GM12878 (cell line): ENCODE measurements at regions not wholly inside any gene's neighbourhood (a gene's known extent, or its start where the extent isn't known, plus 50 kb on each side); places are given as distances from the start of the nearest gene placed in this dataset.

Experiments used
- BHLHE40 ChIP-seq, 2 experiments: fragments of 450-650 bp in 1 of 2; IDR thresholded peaks; 2 replicates each; pipeline ENCODE4 v1.6.1; 2011 to 2017; ENCODE audit warnings: low read depth in 2 of 2, borderline replicate concordance in 1 of 2, improper control_type of control experiment in 1 of 2, low read length in 1 of 2, mild to moderate bottlenecking in 1 of 2
- BMI1 ChIP-seq: fragments of 450-650 bp; IDR thresholded peaks from 2 replicates; pipeline ENCODE4 v1.6.1; 2016; ENCODE audit warnings: mild to moderate bottlenecking, moderate library complexity, borderline replicate concordance
- EP300 ChIP-seq, 2 experiments: fragments of 150-350 bp in 1 of 2; IDR thresholded peaks; 2 replicates each; pipeline ENCODE4 v1.6.1; 2011 to 2012; ENCODE audit warnings: low read depth in 2 of 2, low read length in 2 of 2, borderline replicate concordance in 1 of 2, improper control_type of control experiment in 1 of 2, inconsistent platforms in 1 of 2; ENCODE audit not compliant: control insufficient read depth in 1 of 2
- IRF3 ChIP-seq: fragments of 450-650 bp; IDR thresholded peaks from 2 replicates; pipeline ENCODE4 v1.6.1; 2014; ENCODE audit warnings: mild to moderate bottlenecking
- MEF2A ChIP-seq: IDR thresholded peaks from 2 replicates; pipeline ENCODE4 v1.6.1; 2011; ENCODE audit warnings: low read depth, mild to moderate bottlenecking, low read length, moderate library complexity; ENCODE audit not compliant: insufficient read depth
- MYB ChIP-seq: fragments of 150-350 bp; IDR thresholded peaks from 2 replicates; pipeline ENCODE4 v1.6.1; 2014; ENCODE audit warnings: mild to moderate bottlenecking, low read depth, low read length, borderline replicate concordance
- MYC ChIP-seq: IDR thresholded peaks from 2 replicates; pipeline ENCODE4 v1.6.1; 2011; ENCODE audit warnings: mild to moderate bottlenecking, low read length, moderate library complexity, inconsistent platforms; ENCODE audit not compliant: insufficient read depth, insufficient replicate concordance, insufficient read length, severe bottlenecking
- POU2F2 ChIP-seq: IDR thresholded peaks from 3 replicates; pipeline ENCODE4 v1.6.1; 2011; ENCODE audit warnings: low read depth, mild to moderate bottlenecking, low read length, borderline replicate concordance
- RCOR1 ChIP-seq: conservative IDR thresholded peaks from 2 replicates; pipeline ENCODE4 v1.6.1; 2012; ENCODE audit warnings: low read depth, low read length, improper control_type of control experiment
- RELA ChIP-seq: fragments of 450-650 bp; IDR thresholded peaks from 2 replicates; pipeline ENCODE4 v1.8.0; 2014; ENCODE audit warnings: borderline replicate concordance; ENCODE audit not compliant: partially characterized antibody
- SIX5 ChIP-seq: IDR thresholded peaks from 2 replicates; pipeline ENCODE4 v1.6.1; 2011; ENCODE audit warnings: mild to moderate bottlenecking, low read depth, low read length, moderate library complexity; ENCODE audit not compliant: severe bottlenecking
- SMARCA5 ChIP-seq: fragments of 450-650 bp; IDR thresholded peaks from 2 replicates; pipeline ENCODE4 v1.6.1; 2017; ENCODE audit warnings: mild to moderate bottlenecking
- TARDBP ChIP-seq: IDR thresholded peaks from 2 replicates; pipeline ENCODE4 v1.6.1; 2016; ENCODE audit warnings: borderline replicate concordance
- TF ChIP-seq, protein P1 (sequence below): fragments of 450-650 bp; IDR thresholded peaks from 2 replicates; pipeline ENCODE4 v1.6.1; 2016; ENCODE audit warnings: mild to moderate bottlenecking, moderate library complexity, borderline replicate concordance
- TF ChIP-seq, protein P2 (sequence below): IDR thresholded peaks from 2 replicates; pipeline ENCODE4 v1.6.1; 2012; ENCODE audit warnings: improper control_type of control experiment, low read depth, low read length; ENCODE audit not compliant: insufficient replicate concordance
- TF ChIP-seq, protein P3 (sequence below): fragments of 450-650 bp; IDR thresholded peaks from 2 replicates; pipeline ENCODE4 v1.6.1; 2017; ENCODE audit warnings: borderline replicate concordance

DNA sequence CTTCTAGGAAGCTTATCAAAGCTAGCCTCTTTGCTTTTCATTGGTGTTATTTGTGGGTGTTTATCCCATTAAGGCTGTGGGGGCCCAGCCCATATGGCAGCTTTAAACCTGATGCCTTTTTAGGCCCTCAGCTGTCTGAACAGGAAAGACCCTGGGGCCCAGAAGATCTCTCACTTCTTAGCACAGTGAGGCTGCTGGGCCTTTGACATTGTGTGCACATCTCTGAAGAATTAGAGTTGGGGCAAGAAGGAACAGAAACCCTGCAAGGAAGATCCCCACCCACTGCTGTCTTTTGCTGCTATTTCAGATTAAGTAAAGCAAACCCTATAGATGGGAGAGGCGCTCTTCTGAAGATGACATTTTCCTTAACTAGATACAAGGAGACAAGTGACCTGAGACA lies 250.0 kb downstream of the SMAD2 start (continued):
- TF ChIP-seq RELA (peak; percentile 73), BHLHE40 (IDR thresholded peaks at IDR 0.05; ENCODE audit: borderline replicate concordance in 1 of 2, low read depth in 2 of 2, low read length in 1 of 2) (no peak; a peak in 1 of 4 replicates), IRF3 (no peak), POU2F2 (0 out of 3 replicates have a peak, but pooled peaks have one; percentile 9), MEF2A (0 out of 2 replicates have a peak, but pooled peaks have one; percentile 56), SIX5 (no peak), RCOR1 (0 out of 2 replicates have a peak, but pooled peaks have one; percentile 60), BMI1 (peak; percentile 32; the same call in 1 of the 2 replicates), SMARCA5 (peak; percentile 67; the same call in 1 of the 2 replicates), MYC (no peak), EP300 (IDR thresholded peaks at IDR 0.05; ENCODE audit: borderline replicate concordance in 1 of 2, control insufficient read depth in 1 of 2, low read depth in 2 of 2, low read length in 2 of 2) (peak in 1 of 2 experiments; percentile 78; a peak in 3 of 4 replicates), MYB (no peak), TARDBP (no peak)
- TF ChIP-seq, protein P1, sequence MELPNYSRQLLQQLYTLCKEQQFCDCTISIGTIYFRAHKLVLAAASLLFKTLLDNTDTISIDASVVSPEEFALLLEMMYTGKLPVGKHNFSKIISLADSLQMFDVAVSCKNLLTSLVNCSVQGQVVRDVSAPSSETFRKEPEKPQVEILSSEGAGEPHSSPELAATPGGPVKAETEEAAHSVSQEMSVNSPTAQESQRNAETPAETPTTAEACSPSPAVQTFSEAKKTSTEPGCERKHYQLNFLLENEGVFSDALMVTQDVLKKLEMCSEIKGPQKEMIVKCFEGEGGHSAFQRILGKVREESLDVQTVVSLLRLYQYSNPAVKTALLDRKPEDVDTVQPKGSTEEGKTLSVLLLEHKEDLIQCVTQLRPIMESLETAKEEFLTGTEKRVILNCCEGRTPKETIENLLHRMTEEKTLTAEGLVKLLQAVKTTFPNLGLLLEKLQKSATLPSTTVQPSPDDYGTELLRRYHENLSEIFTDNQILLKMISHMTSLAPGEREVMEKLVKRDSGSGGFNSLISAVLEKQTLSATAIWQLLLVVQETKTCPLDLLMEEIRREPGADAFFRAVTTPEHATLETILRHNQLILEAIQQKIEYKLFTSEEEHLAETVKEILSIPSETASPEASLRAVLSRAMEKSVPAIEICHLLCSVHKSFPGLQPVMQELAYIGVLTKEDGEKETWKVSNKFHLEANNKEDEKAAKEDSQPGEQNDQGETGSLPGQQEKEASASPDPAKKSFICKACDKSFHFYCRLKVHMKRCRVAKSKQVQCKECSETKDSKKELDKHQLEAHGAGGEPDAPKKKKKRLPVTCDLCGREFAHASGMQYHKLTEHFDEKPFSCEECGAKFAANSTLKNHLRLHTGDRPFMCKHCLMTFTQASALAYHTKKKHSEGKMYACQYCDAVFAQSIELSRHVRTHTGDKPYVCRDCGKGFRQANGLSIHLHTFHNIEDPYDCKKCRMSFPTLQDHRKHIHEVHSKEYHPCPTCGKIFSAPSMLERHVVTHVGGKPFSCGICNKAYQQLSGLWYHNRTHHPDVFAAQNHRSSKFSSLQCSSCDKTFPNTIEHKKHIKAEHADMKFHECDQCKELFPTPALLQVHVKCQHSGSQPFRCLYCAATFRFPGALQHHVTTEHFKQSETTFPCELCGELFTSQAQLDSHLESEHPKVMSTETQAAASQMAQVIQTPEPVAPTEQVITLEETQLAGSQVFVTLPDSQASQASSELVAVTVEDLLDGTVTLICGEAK: no peak
- TF ChIP-seq, protein P2, sequence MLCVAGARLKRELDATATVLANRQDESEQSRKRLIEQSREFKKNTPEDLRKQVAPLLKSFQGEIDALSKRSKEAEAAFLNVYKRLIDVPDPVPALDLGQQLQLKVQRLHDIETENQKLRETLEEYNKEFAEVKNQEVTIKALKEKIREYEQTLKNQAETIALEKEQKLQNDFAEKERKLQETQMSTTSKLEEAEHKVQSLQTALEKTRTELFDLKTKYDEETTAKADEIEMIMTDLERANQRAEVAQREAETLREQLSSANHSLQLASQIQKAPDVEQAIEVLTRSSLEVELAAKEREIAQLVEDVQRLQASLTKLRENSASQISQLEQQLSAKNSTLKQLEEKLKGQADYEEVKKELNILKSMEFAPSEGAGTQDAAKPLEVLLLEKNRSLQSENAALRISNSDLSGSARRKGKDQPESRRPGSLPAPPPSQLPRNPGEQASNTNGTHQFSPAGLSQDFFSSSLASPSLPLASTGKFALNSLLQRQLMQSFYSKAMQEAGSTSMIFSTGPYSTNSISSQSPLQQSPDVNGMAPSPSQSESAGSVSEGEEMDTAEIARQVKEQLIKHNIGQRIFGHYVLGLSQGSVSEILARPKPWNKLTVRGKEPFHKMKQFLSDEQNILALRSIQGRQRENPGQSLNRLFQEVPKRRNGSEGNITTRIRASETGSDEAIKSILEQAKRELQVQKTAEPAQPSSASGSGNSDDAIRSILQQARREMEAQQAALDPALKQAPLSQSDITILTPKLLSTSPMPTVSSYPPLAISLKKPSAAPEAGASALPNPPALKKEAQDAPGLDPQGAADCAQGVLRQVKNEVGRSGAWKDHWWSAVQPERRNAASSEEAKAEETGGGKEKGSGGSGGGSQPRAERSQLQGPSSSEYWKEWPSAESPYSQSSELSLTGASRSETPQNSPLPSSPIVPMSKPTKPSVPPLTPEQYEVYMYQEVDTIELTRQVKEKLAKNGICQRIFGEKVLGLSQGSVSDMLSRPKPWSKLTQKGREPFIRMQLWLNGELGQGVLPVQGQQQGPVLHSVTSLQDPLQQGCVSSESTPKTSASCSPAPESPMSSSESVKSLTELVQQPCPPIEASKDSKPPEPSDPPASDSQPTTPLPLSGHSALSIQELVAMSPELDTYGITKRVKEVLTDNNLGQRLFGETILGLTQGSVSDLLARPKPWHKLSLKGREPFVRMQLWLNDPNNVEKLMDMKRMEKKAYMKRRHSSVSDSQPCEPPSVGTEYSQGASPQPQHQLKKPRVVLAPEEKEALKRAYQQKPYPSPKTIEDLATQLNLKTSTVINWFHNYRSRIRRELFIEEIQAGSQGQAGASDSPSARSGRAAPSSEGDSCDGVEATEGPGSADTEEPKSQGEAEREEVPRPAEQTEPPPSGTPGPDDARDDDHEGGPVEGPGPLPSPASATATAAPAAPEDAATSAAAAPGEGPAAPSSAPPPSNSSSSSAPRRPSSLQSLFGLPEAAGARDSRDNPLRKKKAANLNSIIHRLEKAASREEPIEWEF: no peak
- TF ChIP-seq, protein P3, sequence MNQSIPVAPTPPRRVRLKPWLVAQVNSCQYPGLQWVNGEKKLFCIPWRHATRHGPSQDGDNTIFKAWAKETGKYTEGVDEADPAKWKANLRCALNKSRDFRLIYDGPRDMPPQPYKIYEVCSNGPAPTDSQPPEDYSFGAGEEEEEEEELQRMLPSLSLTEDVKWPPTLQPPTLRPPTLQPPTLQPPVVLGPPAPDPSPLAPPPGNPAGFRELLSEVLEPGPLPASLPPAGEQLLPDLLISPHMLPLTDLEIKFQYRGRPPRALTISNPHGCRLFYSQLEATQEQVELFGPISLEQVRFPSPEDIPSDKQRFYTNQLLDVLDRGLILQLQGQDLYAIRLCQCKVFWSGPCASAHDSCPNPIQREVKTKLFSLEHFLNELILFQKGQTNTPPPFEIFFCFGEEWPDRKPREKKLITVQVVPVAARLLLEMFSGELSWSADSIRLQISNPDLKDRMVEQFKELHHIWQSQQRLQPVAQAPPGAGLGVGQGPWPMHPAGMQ: no peak
